HepG2 (cell line): ENCODE measurements at regions not wholly inside any gene's neighbourhood (a gene's known extent, or its start where the extent isn't known, plus 50 kb on each side); places are given as distances from the start of the nearest gene placed in this dataset.

ENCODE experiments used
- BCLAF1 ChIP-seq: fragments of 450-650 bp; IDR thresholded peaks from 2 replicates; pipeline ENCODE4 v1.6.1; 2017; ENCODE audit warnings: mild to moderate bottlenecking
- CEBPB ChIP-seq: IDR thresholded peaks from 2 replicates; pipeline ENCODE4 v1.6.1; 2011; ENCODE audit warnings: low read depth, low read length, improper control_type of control experiment, borderline replicate concordance
- CEBPG ChIP-seq: IDR thresholded peaks from 2 replicates; pipeline ENCODE4 v1.6.1; 2016
- FOXK1 ChIP-seq: sonication (generic); formaldehyde crosslinking; IDR thresholded peaks from 2 replicates; pipeline ENCODE4 v1.4.0; 2020; ENCODE audit warnings: low read depth, missing genetic modification reagents, borderline replicate concordance
- FOXO4 ChIP-seq: sonication (generic); formaldehyde crosslinking; conservative IDR thresholded peaks from 2 replicates; pipeline ENCODE4 v1.8.1; 2023; ENCODE audit warnings: missing genetic modification reagents
- KMT2B ChIP-seq: IDR thresholded peaks from 2 replicates; pipeline ENCODE4 v1.6.1; 2016; ENCODE audit warnings: missing genetic modification reagents, missing compliant biosample characterization
- MTERF4 ChIP-seq: sonication (generic); formaldehyde crosslinking; IDR thresholded peaks from 2 replicates; pipeline ENCODE4 v1.8.0; 2023; ENCODE audit warnings: mild to moderate bottlenecking, missing genetic modification reagents
- PRDM15 ChIP-seq: sonication (generic); formaldehyde crosslinking; IDR thresholded peaks from 2 replicates; pipeline ENCODE4 v1.4.0; 2020; ENCODE audit warnings: missing genetic modification reagents
- SOX13 ChIP-seq, 3 experiments: fragments of 450-650 bp in 1 of 3; sonication (generic) in 1 of 3; formaldehyde crosslinking in 1 of 3; IDR thresholded peaks in 2 of 3; conservative IDR thresholded peaks in 1 of 3; 2 replicates each; pipeline versions ENCODE4 v1.5.0 to v1.6.1; 2016 to 2020; ENCODE audit warnings: antibody characterized with exemption in 1 of 3, mild to moderate bottlenecking in 1 of 3, missing compliant biosample characterization in 1 of 3, missing genetic modification reagents in 1 of 3, moderate library complexity in 1 of 3
- SRF ChIP-seq: IDR thresholded peaks from 2 replicates; pipeline ENCODE4 v1.6.1; 2011; ENCODE audit warnings: mild to moderate bottlenecking, low read depth, low read length, moderate library complexity
- THRA ChIP-seq: sonication (generic); formaldehyde crosslinking; IDR thresholded peaks from 2 replicates; pipeline ENCODE4 v1.4.0; 2020; ENCODE audit warnings: missing genetic modification reagents, borderline replicate concordance
- ZBTB8A ChIP-seq: sonication (generic); formaldehyde crosslinking; IDR thresholded peaks from 2 replicates; pipeline ENCODE4 v1.4.0; 2020; ENCODE audit warnings: mild to moderate bottlenecking, low read depth, missing genetic modification reagents, borderline replicate concordance
- ZNF18 ChIP-seq: sonication (generic); formaldehyde crosslinking; IDR thresholded peaks from 2 replicates; pipeline ENCODE4 v1.8.0; 2022; ENCODE audit warnings: mild to moderate bottlenecking, missing genetic modification reagents; ENCODE audit not compliant: insufficient replicate concordance
- ZNF382 ChIP-seq: sonication (generic); formaldehyde crosslinking; IDR thresholded peaks from 2 replicates; pipeline ENCODE4 v1.5.0; 2020; ENCODE audit warnings: missing genetic modification reagents, mild to moderate bottlenecking, borderline replicate concordance
- ZNF703 ChIP-seq: sonication (generic); formaldehyde crosslinking; IDR thresholded peaks from 2 replicates; pipeline ENCODE4 v1.5.1; 2020; ENCODE audit warnings: missing genetic modification reagents, mild to moderate bottlenecking, moderate library complexity, borderline replicate concordance

GRCh38 chr1:201751872-201752271 lies 77.1 kb upstream of the IPO9 start (continued):
- TF ChIP-seq FOXO4 (CRISPR knock-in tag), result no peak
- TF ChIP-seq SRF, result no peak
- TF ChIP-seq CEBPB, result peak; percentile 55; the same call in 1 of the 2 replicates
- TF ChIP-seq THRA (CRISPR knock-in tag), result no peak
- no peak for TF ChIP-seq ZNF18 (CRISPR knock-in tag)
- TF ChIP-seq KMT2B (CRISPR knock-in tag), result no peak
- no peak for TF ChIP-seq BCLAF1
- TF ChIP-seq ZNF382, result no peak
- no peak for TF ChIP-seq ZBTB8A
- no peak for TF ChIP-seq MTERF4 (CRISPR knock-in tag)
- no peak for TF ChIP-seq ZNF703 (CRISPR knock-in tag)
- TF ChIP-seq SOX13 (IDR thresholded peaks at IDR 0.05), result no peak
- TF ChIP-seq SOX13 (CRISPR knock-in tag; conservative IDR thresholded peaks at IDR 0.05 in 1 of 2, IDR thresholded peaks at IDR 0.05 in 1 of 2), result 0 out of 4 replicates have a peak, but pooled peaks of 1 of the 2 experiments have one; percentile 27
- TF ChIP-seq FOXK1 (CRISPR knock-in tag), result no peak
- TF ChIP-seq CEBPG, result peak; percentile 29; the same call in 1 of the 2 replicates
- no peak for TF ChIP-seq PRDM15 (CRISPR knock-in tag)
